ENCODE measurements at regions not wholly inside any gene's neighbourhood (a gene's known extent, or its start where the extent isn't known, plus 50 kb on each side); places are given as distances from the start of the nearest gene placed in this dataset.

- no peaks in the 10 kb centered on the region for H3K79me2 ChIP-seq (ENCODE audit: insufficient read depth, low read length)
- TF ChIP-seq CTCF (IDR thresholded peaks at IDR 0.05; ENCODE audit: insufficient read depth, low read length, poor library complexity, severe bottlenecking) (no peak), EZH2phosphoT487 (conservative IDR thresholded peaks at IDR 0.05; ENCODE audit: low read length) (no peak)
- no peak overlapping the region for H3K27ac ChIP-seq (ENCODE audit: low read depth, low read length)
- H3K9me2 ChIP-seq (replicated peaks; ENCODE audit: insufficient read depth, low read length): no peaks in the 10 kb centered on the region
- H3K9me3 ChIP-seq (ENCODE audit: insufficient read depth, low read length): no peaks in the 10 kb centered on the region
- H3K4me3 ChIP-seq (ENCODE audit: insufficient read depth, low read length, poor library complexity, severe bottlenecking): no peak overlapping the region
- no peaks in the 10 kb centered on the region for H4K20me1 ChIP-seq (ENCODE audit: low read depth, low read length)
- H3F3A ChIP-seq (ENCODE audit: insufficient read depth): no peaks in the 10 kb centered on the region
- H3K27me3 ChIP-seq (ENCODE audit: low read length): no peaks in the 10 kb centered on the region
- H3K36me3 ChIP-seq (ENCODE audit: low read length): no peaks in the 10 kb centered on the region
- no peak overlapping the region for H3K4me2 ChIP-seq (ENCODE audit: low read depth, low read length, poor library complexity, severe bottlenecking)
- no peak overlapping the region for H3K9ac ChIP-seq (ENCODE audit: low read length)
- H2AFZ ChIP-seq (ENCODE audit: low read depth, low read length, severe bottlenecking): no peak overlapping the region
These were observed 179.2 kb upstream of the FERMT1 start for GRCh38 chr20:6302041-6302440.

GRCh38 chr20:6299456-6299855, 176.6 kb upstream of the FERMT1 start:
- no peak overlapping the region for H3K27ac ChIP-seq (ENCODE audit: low read depth, low read length)
- no peak overlapping the region for H3K4me3 ChIP-seq (ENCODE audit: insufficient read depth, low read length, poor library complexity, severe bottlenecking)
- H2AFZ ChIP-seq (ENCODE audit: low read depth, low read length, severe bottlenecking): no peak overlapping the region
- no peaks in the 10 kb centered on the region for H3K27me3 ChIP-seq (ENCODE audit: low read length)
- no peak overlapping the region for H3K4me2 ChIP-seq (ENCODE audit: low read depth, low read length, poor library complexity, severe bottlenecking)
- TF ChIP-seq CTCF (IDR thresholded peaks at IDR 0.05; ENCODE audit: insufficient read depth, low read length, poor library complexity, severe bottlenecking) (no peak), EZH2phosphoT487 (conservative IDR thresholded peaks at IDR 0.05; ENCODE audit: low read length) (no peak)
- no peaks in the 10 kb centered on the region for H3K9me3 ChIP-seq (ENCODE audit: insufficient read depth, low read length)
- no peaks in the 10 kb centered on the region for H3K9me2 ChIP-seq (replicated peaks; ENCODE audit: insufficient read depth, low read length)
- H3F3A ChIP-seq (ENCODE audit: insufficient read depth): no peaks in the 10 kb centered on the region
- H3K79me2 ChIP-seq (ENCODE audit: insufficient read depth, low read length): no peaks in the 10 kb centered on the region
- H4K20me1 ChIP-seq (ENCODE audit: low read depth, low read length): no peaks in the 10 kb centered on the region
- no peaks in the 10 kb centered on the region for H3K36me3 ChIP-seq (ENCODE audit: low read length)
- H3K9ac ChIP-seq (ENCODE audit: low read length): no peak overlapping the region

GRCh38 chr20:6298049-6298448, 175.2 kb upstream of the FERMT1 start:
- H3K79me2 ChIP-seq (ENCODE audit: insufficient read depth, low read length): no peaks in the 10 kb centered on the region
- TF ChIP-seq CTCF (IDR thresholded peaks at IDR 0.05; ENCODE audit: insufficient read depth, low read length, poor library complexity, severe bottlenecking) (no peak), EZH2phosphoT487 (conservative IDR thresholded peaks at IDR 0.05; ENCODE audit: low read length) (no peak)
- H3K4me2 ChIP-seq (ENCODE audit: low read depth, low read length, poor library complexity, severe bottlenecking): no peak overlapping the region
- no peak overlapping the region for H2AFZ ChIP-seq (ENCODE audit: low read depth, low read length, severe bottlenecking)
- H3K4me3 ChIP-seq (ENCODE audit: insufficient read depth, low read length, poor library complexity, severe bottlenecking): no peak overlapping the region
- no peaks in the 10 kb centered on the region for H4K20me1 ChIP-seq (ENCODE audit: low read depth, low read length)
- H3K9me2 ChIP-seq (replicated peaks; ENCODE audit: insufficient read depth, low read length): no peaks in the 10 kb centered on the region
- H3K9me3 ChIP-seq (ENCODE audit: insufficient read depth, low read length): no peaks in the 10 kb centered on the region
- no peak overlapping the region for H3K9ac ChIP-seq (ENCODE audit: low read length)
- H3K36me3 ChIP-seq (ENCODE audit: low read length): no peaks in the 10 kb centered on the region
- no peak overlapping the region for H3K27ac ChIP-seq (ENCODE audit: low read depth, low read length)
- H3F3A ChIP-seq (ENCODE audit: insufficient read depth): no peaks in the 10 kb centered on the region
- no peaks in the 10 kb centered on the region for H3K27me3 ChIP-seq (ENCODE audit: low read length)

GRCh38 chr20:6295867-6296256, 173.0 kb upstream of the FERMT1 start:
- no peaks in the 10 kb centered on the region for H4K20me1 ChIP-seq (ENCODE audit: low read depth, low read length)
- H3K4me3 ChIP-seq (ENCODE audit: insufficient read depth, low read length, poor library complexity, severe bottlenecking): no peak overlapping the region
- no peak overlapping the region for H2AFZ ChIP-seq (ENCODE audit: low read depth, low read length, severe bottlenecking)
- no peak for TF ChIP-seq EZH2phosphoT487 (conservative IDR thresholded peaks at IDR 0.05; ENCODE audit: low read length)
- TF ChIP-seq CTCF (IDR thresholded peaks at IDR 0.05; ENCODE audit: insufficient read depth, low read length, poor library complexity, severe bottlenecking): no peak
- H3K9me3 ChIP-seq (ENCODE audit: insufficient read depth, low read length): no peaks in the 10 kb centered on the region
- no peaks in the 10 kb centered on the region for H3K79me2 ChIP-seq (ENCODE audit: insufficient read depth, low read length)
- no peaks in the 10 kb centered on the region for H3K27me3 ChIP-seq (ENCODE audit: low read length)
- no peaks in the 10 kb centered on the region for H3F3A ChIP-seq (ENCODE audit: insufficient read depth)
- no peaks in the 10 kb centered on the region for H3K9me2 ChIP-seq (replicated peaks; ENCODE audit: insufficient read depth, low read length)
- no peaks in the 10 kb centered on the region for H3K36me3 ChIP-seq (ENCODE audit: low read length)
- no peak overlapping the region for H3K27ac ChIP-seq (ENCODE audit: low read depth, low read length)
- H3K4me2 ChIP-seq (ENCODE audit: low read depth, low read length, poor library complexity, severe bottlenecking): no peak overlapping the region
- no peak overlapping the region for H3K9ac ChIP-seq (ENCODE audit: low read length)

Measured in SU-DHL-6 (cell line).